Panc1 (cell line): ENCODE measurements at regions not wholly inside any gene's neighbourhood (a gene's known extent, or its start where the extent isn't known, plus 50 kb on each side); places are given as distances from the start of the nearest gene placed in this dataset.

Source experiments
- CTCF ChIP-seq: fragments of 450-650 bp; IDR thresholded peaks from 2 replicates; pipeline ENCODE4 v1.5.1; 2017; ENCODE audit warnings: mild to moderate bottlenecking
- SIN3A ChIP-seq: IDR thresholded peaks from 2 replicates; pipeline ENCODE4 v1.6.1; 2012; ENCODE audit warnings: low read depth, mild to moderate bottlenecking, low read length, moderate library complexity, borderline replicate concordance; ENCODE audit not compliant: insufficient read depth

GRCh38 chr22:34159491-34159890 is 239.2 kb upstream of the LARGE1 start:
- TF ChIP-seq CTCF: no peak
- no peak for TF ChIP-seq SIN3A
